ENCODE measurements at regions not wholly inside any gene's neighbourhood (a gene's known extent, or its start where the extent isn't known, plus 50 kb on each side); places are given as distances from the start of the nearest gene placed in this dataset.
"Not testable (repeated sequence)": the region's sequence is repeated elsewhere in the genome, so short reads cannot be mapped to it uniquely, and the experiment has no call there.

GRCh38 chr22:10747227-10747626, 4780.8 kb upstream of the OR11H1 start:
- TF ChIP-seq, protein P1, sequence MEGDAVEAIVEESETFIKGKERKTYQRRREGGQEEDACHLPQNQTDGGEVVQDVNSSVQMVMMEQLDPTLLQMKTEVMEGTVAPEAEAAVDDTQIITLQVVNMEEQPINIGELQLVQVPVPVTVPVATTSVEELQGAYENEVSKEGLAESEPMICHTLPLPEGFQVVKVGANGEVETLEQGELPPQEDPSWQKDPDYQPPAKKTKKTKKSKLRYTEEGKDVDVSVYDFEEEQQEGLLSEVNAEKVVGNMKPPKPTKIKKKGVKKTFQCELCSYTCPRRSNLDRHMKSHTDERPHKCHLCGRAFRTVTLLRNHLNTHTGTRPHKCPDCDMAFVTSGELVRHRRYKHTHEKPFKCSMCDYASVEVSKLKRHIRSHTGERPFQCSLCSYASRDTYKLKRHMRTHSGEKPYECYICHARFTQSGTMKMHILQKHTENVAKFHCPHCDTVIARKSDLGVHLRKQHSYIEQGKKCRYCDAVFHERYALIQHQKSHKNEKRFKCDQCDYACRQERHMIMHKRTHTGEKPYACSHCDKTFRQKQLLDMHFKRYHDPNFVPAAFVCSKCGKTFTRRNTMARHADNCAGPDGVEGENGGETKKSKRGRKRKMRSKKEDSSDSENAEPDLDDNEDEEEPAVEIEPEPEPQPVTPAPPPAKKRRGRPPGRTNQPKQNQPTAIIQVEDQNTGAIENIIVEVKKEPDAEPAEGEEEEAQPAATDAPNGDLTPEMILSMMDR (IDR thresholded peaks at IDR 0.05; ENCODE audit: borderline replicate concordance, extremely low read depth, low read length, poor library complexity, severe bottlenecking), result not testable (repeated sequence)
- not testable (repeated sequence) for TF ChIP-seq EZH2 (IDR thresholded peaks at IDR 0.05; ENCODE audit: borderline replicate concordance, low read depth, low read length, severe bottlenecking)

Measured in DND-41 (cell line).